GM12872 (cell line): ENCODE measurements at regions not wholly inside any gene's neighbourhood (a gene's known extent, or its start where the extent isn't known, plus 50 kb on each side); places are given as distances from the start of the nearest gene placed in this dataset.

Experiments
- CTCF ChIP-seq: IDR thresholded peaks from 3 replicates; pipeline ENCODE4 v1.5.1; 2011; ENCODE audit warnings: low read depth, mild to moderate bottlenecking, low read length, moderate library complexity; ENCODE audit not compliant: insufficient read depth

- TF ChIP-seq CTCF = no peak
Measured at GRCh38 chr11:115585361-115586024, 81.3 kb upstream of the CADM1 start.

- no peak for TF ChIP-seq CTCF
Measured at GRCh38 chr11:115581871-115582639, 77.8 kb upstream of the CADM1 start.

GRCh38 chr11:115580927-115581680, 76.9 kb upstream of the CADM1 start:
- TF ChIP-seq CTCF = no peak

- no peak for TF ChIP-seq CTCF
Measured at GRCh38 chr11:115580416-115580815, 76.2 kb upstream of the CADM1 start.

- no peak for TF ChIP-seq CTCF
Measured at GRCh38 chr11:115579181-115579825, 75.1 kb upstream of the CADM1 start.

GRCh38 chr11:115578275-115578674, 74.1 kb upstream of the CADM1 start:
- TF ChIP-seq CTCF = no peak

GRCh38 chr11:115577701-115578100, 73.5 kb upstream of the CADM1 start:
- no peak for TF ChIP-seq CTCF
